Brain microvascular endothelial cell (primary cell): ENCODE measurements at regions not wholly inside any gene's neighbourhood (a gene's known extent, or its start where the extent isn't known, plus 50 kb on each side); places are given as distances from the start of the nearest gene placed in this dataset.
A peak's percentile ranks its signal among the peaks of the same experiment; 100 is the strongest.

Experiments used
- DNase-seq: peaks from one replicate; pipeline ENCODE4 v3.0.0-alpha.2; 2020
- H3K27ac ChIP-seq: fragments of 250-450 bp; sonication (Bioruptor Pico); 2 replicates; pipeline ENCODE4 v1.5.1; 2020; ENCODE audit warnings: mild to moderate bottlenecking, moderate library complexity
- H3K27me3 ChIP-seq: fragments of 250-450 bp; sonication (Bioruptor Pico); replicated peaks from 2 replicates; pipeline ENCODE4 v1.5.1; 2020; ENCODE audit warnings: mild to moderate bottlenecking
- H3K36me3 ChIP-seq: fragments of 250-450 bp; sonication (Bioruptor Pico); replicated peaks from 2 replicates; pipeline ENCODE4 v1.5.1; 2020; ENCODE audit warnings: mild to moderate bottlenecking
- H3K4me3 ChIP-seq: 2 replicates; pipeline ENCODE4 v1.5.1; 2011; ENCODE audit warnings: low read depth, mild to moderate bottlenecking, control low read depth, low read length, moderate library complexity
- in situ Hi-C: cut with HindIII; loops from 2 replicates; pipeline ENCODE4 v1.10.0; 2017; ENCODE audit warnings: low sequenced_read_pairs, low pct_ligation_motif_present
- TF ChIP-seq, protein P1 (sequence below): IDR thresholded peaks from 2 replicates; pipeline ENCODE4 v1.5.1; 2011; ENCODE audit warnings: low read depth, mild to moderate bottlenecking, moderate library complexity, low read length, control low read depth, inconsistent platforms; ENCODE audit errors: missing control alignments

DNA sequence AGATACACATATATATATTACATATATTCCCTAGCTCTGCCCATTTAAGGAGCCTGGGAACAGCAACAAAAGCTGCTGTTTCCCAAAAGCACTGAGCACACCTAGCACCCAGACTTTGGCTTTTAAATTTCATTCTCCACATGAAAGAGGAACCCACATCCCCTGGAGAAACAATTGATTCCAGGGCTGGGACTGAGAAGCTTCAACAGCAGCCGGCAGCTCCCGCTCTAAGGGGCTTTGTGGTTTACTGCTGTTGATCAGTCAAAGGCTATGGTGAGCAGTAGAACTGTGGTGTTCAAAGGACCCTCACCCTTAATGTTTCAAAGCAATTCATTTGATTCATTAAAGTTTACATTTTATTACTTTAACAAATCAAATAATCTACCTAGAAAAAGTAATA, 83.3 kb upstream of the SLC66A3 start:
- TF ChIP-seq, protein P1, sequence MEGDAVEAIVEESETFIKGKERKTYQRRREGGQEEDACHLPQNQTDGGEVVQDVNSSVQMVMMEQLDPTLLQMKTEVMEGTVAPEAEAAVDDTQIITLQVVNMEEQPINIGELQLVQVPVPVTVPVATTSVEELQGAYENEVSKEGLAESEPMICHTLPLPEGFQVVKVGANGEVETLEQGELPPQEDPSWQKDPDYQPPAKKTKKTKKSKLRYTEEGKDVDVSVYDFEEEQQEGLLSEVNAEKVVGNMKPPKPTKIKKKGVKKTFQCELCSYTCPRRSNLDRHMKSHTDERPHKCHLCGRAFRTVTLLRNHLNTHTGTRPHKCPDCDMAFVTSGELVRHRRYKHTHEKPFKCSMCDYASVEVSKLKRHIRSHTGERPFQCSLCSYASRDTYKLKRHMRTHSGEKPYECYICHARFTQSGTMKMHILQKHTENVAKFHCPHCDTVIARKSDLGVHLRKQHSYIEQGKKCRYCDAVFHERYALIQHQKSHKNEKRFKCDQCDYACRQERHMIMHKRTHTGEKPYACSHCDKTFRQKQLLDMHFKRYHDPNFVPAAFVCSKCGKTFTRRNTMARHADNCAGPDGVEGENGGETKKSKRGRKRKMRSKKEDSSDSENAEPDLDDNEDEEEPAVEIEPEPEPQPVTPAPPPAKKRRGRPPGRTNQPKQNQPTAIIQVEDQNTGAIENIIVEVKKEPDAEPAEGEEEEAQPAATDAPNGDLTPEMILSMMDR, result no peak
- Histone ChIP-seq H3K27me3 (no peaks in the 10 kb centered on the region), H3K4me3 (no peak overlapping the region), H3K27ac (no peak overlapping the region), H3K36me3 (no peaks in the 10 kb centered on the region)
- no peak for DNase-seq
- in situ Hi-C loops, result no loop called here

DNA sequence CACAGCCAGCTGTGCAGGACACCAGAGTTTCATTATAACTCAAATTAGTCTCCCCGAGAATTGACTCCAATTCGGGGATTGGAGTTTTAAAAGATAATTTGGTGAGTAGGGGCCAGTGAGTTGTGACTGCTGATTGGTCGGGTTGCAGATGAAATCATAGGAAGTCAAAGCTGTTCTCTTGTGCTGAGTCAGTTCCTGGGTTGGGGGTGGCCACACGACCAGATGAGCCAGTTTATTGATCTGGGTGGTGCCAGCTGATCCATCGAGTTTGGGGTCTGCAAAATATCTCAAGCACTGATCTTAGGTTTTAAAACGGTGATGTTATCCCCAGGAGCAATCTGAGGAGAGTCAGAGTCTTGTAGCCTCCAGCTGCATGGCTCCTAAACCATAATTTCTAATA, 82.7 kb upstream of the SLC66A3 start:
- Histone ChIP-seq H3K27me3 (no peaks in the 10 kb centered on the region), H3K27ac (no peak overlapping the region), H3K36me3 (no peaks in the 10 kb centered on the region), H3K4me3 (no peak overlapping the region)
- in situ Hi-C loops, result no loop called here
- TF ChIP-seq, protein P1, result no peak
- no peak for DNase-seq

- Histone ChIP-seq H3K36me3 (no peaks in the 10 kb centered on the region), H3K4me3 (no peak overlapping the region), H3K27ac (no peak overlapping the region), H3K27me3 (no peaks in the 10 kb centered on the region)
- peak; percentile 12 for DNase-seq
- TF ChIP-seq, protein P1, result peak; percentile 74
- in situ Hi-C loops, result no loop called here
Observed at GRCh38 chr2:11073251-11073650, 82.0 kb upstream of the SLC66A3 start.

DNA sequence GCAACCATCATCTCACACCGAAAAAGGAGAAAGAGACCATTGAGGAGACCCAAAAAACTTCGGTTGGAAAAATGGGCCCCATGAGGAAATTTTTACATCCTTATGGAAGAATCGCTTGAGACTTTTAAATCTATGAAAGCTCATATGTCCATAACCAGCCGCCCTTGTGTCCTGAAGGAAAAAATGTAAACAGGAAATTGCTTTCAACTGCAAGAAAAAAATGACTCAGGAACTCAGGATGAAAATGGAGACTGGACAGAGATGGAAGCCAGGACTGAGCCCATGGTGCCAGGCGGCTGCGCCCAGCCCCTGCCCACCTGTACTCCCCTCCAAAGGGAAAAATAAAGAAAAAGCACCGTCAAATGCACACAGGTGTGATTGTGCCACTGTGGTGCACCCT, 81.5 kb upstream of the SLC66A3 start:
- H3K36me3 ChIP-seq, result no peaks in the 10 kb centered on the region
- no peaks in the 10 kb centered on the region for H3K27me3 ChIP-seq
- TF ChIP-seq, protein P1, result no peak
- H3K4me3 ChIP-seq, result no peak overlapping the region
- H3K27ac ChIP-seq, result no peak overlapping the region
- no peak for DNase-seq
- in situ Hi-C loops, result no loop called here

- TF ChIP-seq, protein P1, result no peak
- H3K27me3 ChIP-seq, result no peaks in the 10 kb centered on the region
- no peaks in the 10 kb centered on the region for H3K36me3 ChIP-seq
- in situ Hi-C loops, result no loop called here
- H3K27ac ChIP-seq, result no peak overlapping the region
- DNase-seq, result no peak
- no peak overlapping the region for H3K4me3 ChIP-seq
Observed at GRCh38 chr2:11074246-11074820, 80.9 kb upstream of the SLC66A3 start.

DNA sequence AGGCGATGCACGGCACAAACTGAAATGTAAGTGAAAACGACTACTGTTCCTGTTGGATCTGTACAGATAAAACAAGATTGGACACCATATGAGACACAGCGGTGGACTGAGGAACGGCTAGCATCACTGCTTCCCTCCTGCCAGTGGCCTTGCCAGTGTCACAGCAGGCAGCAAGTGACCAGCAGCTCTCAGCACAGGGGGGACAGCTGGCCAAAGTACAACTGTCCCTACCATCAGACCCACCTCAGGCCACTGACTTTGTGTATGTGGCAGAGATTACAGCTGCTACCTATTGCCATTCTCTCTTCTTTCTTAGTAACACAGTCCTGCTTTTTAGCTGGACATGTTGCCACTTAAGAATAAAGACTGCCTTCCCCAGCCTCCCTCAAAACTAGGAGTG, 80.0 kb upstream of the SLC66A3 start:
- Histone ChIP-seq H3K4me3 (no peak overlapping the region), H3K27ac (no peak overlapping the region), H3K27me3 (no peaks in the 10 kb centered on the region), H3K36me3 (no peaks in the 10 kb centered on the region)
- TF ChIP-seq, protein P1, result no peak
- in situ Hi-C loops, result no loop called here
- no peak for DNase-seq
